GM12874 (cell line): ENCODE measurements at regions not wholly inside any gene's neighbourhood (a gene's known extent, or its start where the extent isn't known, plus 50 kb on each side); places are given as distances from the start of the nearest gene placed in this dataset.

Source experiments
- TF ChIP-seq, protein P1 (sequence below): IDR thresholded peaks from 2 replicates; pipeline ENCODE4 v1.5.1; 2011; ENCODE audit warnings: low read depth, mild to moderate bottlenecking, control low read depth, low read length, moderate library complexity; ENCODE audit not compliant: insufficient read depth

DNA sequence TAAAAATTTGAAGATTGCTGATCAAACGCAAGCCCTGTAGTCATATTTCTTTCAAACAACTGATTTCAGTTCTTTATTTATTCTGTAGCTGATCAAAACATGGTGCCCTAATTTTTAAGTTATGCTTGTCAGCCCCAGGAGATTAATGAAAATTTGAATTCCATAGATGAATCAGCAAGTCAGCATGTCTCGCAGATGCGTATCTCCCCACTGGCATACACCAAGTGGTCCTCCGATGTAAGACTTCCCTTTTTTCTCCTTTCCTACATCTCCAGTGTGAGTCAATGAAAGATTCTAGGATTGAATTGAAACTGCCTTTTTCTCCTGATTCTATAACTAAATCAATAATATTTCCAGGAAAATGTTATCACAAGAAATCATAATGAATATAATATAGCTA lies 539.6 kb upstream of the NOX3 start:
- TF ChIP-seq, protein P1, sequence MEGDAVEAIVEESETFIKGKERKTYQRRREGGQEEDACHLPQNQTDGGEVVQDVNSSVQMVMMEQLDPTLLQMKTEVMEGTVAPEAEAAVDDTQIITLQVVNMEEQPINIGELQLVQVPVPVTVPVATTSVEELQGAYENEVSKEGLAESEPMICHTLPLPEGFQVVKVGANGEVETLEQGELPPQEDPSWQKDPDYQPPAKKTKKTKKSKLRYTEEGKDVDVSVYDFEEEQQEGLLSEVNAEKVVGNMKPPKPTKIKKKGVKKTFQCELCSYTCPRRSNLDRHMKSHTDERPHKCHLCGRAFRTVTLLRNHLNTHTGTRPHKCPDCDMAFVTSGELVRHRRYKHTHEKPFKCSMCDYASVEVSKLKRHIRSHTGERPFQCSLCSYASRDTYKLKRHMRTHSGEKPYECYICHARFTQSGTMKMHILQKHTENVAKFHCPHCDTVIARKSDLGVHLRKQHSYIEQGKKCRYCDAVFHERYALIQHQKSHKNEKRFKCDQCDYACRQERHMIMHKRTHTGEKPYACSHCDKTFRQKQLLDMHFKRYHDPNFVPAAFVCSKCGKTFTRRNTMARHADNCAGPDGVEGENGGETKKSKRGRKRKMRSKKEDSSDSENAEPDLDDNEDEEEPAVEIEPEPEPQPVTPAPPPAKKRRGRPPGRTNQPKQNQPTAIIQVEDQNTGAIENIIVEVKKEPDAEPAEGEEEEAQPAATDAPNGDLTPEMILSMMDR, result no peak

DNA sequence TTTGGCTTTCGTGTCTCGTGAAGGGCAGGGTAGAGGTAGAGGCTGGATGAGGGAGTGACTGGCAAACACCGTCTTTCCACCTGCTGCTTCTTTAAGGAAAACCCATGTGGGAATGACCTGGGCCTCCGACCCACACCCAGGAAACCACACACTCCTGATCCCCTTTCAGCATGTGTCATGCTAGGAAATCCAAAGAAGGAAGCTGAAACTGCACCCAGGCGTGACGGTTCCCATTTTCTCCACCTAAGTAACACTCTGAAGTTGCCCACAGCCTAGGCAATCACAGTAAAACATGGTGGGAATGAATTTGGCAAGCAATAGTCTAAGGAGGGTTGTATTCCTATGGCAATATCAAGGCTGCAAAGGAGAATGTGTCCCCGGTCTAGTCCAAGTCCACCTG lies 538.4 kb upstream of the NOX3 start:
- TF ChIP-seq, protein P1, result no peak

DNA sequence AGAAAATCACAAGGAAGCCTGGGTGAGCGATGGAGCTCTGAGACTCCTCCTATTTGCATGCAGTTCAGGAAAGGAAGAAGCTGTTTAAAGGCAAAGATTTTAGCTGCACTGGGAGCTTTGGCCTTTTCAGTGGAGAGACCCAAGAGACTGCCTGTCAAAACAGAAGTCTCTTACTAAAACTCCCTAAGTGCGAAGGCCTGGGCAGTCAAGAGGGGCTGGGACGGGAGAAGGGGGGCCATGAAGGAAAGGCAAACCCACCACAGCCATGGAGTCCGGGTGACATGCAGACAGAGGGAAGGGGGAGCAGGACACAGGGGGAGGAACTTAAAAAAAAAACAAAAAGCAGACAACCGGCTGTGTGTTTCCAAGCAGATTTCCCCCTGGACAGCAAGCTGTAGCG lies 537.6 kb upstream of the NOX3 start:
- TF ChIP-seq, protein P1, result no peak

DNA sequence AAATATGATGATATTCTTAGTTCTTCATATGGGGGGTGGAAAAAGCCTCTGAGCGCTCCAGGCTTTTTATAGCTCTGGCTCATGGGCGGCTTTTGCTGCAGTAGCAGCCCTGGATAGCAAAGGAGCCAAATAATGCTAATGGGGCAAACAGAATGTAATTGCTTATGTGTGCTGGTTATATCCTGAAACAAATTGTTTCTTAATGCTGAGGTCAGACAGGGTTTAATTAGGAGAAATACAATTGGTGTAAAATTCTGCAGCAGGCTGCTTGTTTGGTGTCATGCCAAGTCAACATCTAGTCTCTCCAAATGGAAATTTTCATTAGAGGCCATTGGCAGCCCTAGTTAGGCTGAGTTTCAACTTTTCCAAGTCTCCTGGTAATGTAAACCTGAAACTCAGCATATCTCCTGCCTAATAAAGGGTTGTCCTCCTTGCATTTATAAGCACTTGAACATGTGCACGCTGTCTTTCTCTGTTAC lies 530.1 kb upstream of the NOX3 start:
- TF ChIP-seq, protein P1, result no peak

DNA sequence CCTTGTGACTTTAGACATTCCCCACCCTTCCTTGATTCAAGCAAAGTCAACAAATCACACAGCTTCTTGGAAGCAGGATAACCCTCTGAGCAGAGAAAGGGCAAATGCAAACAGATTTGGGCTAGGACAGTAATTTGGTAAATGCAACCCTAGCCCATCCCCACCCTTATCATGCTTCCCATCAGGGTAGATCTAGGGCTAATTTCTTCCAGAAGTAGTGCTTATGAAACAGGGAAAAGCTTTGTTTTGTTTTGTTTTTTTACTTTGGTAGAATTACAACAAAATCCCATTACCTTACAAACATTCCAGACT lies 525.1 kb upstream of the NOX3 start:
- TF ChIP-seq, protein P1, result no peak

DNA sequence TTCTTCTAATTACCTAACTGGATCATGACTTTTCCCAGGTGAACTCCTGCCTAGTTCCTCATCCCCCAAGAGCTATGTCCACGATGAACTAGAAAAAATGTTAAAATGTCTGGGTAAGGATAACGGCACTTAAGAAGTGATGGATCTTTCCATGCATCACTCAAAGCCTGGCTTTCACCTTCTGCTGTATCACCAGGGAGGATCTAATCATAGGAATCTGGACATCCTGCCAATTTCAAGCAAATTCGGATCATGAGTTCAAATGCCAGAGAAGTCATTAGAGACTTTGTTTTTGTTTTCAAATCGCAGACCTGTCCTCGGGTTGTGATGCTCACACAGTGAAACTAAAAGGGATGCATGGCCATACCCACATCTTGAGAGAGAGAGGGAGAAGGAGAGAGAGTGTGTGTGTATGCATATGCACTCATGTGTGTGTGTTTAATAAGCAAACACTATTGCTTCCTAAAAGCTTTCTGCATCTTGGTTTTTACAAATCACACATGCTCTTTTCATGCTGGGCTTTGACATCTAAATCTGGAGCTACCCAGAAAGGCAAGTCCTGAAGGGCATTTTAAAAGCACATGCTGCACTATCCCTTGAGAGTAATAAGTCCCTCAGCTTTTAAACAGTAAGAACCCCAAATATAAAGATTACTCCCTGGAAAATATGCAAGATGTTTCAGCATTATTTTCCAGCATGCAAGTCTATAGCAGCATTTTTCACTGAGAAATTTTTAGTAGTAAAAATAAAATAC lies 524.6 kb upstream of the NOX3 start:
- TF ChIP-seq, protein P1, result no peak

DNA sequence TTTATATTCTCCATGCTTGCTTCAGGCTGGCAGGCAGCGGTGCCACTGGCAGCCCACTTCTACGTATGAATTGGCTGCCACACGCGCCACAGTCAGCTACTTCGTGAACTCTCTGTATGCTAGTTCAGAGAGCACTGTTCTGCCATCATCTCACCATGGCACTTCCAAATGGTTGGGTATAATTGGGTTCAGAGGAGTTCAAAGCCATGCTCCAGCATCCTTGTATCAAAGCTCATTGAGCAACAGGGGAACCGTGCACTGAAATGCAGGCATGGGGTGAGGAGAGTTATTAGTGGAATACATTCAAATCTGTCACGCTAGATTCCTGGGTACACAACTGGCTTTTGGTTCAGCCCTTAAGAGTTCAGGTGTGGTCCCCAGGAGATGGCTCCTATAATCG lies 519.9 kb upstream of the NOX3 start:
- TF ChIP-seq, protein P1, result no peak
